HUES6 (cell line): ENCODE measurements at regions not wholly inside any gene's neighbourhood (a gene's known extent, or its start where the extent isn't known, plus 50 kb on each side); places are given as distances from the start of the nearest gene placed in this dataset.

Source experiments
- H3K27ac ChIP-seq: 2 replicates; pipeline ENCODE4 v1.7.0; 2013; ENCODE audit warnings: low read depth, mild to moderate bottlenecking, low read length, inconsistent platforms
- H3K27me3 ChIP-seq: 2 replicates; pipeline ENCODE4 v1.6.1; 2013; ENCODE audit warnings: low read length; ENCODE audit not compliant: control insufficient read depth, insufficient read depth
- H3K36me3 ChIP-seq: 2 replicates; pipeline ENCODE4 v1.6.1; 2013; ENCODE audit warnings: low read length; ENCODE audit not compliant: control insufficient read depth, insufficient read depth
- H3K4me1 ChIP-seq: 2 replicates; pipeline ENCODE4 v1.6.1; 2013; ENCODE audit warnings: low read length; ENCODE audit not compliant: control insufficient read depth, insufficient read depth
- H3K4me3 ChIP-seq: 2 replicates; pipeline ENCODE4 v1.5.1; 2013; ENCODE audit warnings: low read depth, low read length
- H3K9ac ChIP-seq: one replicate; pipeline ENCODE4 v1.6.1; 2013; ENCODE audit warnings: mild to moderate bottlenecking, low read length
- H3K9me3 ChIP-seq: 2 replicates; pipeline ENCODE4 v1.6.1; 2013; ENCODE audit warnings: low read depth, low read length; ENCODE audit not compliant: control insufficient read depth, insufficient read depth

DNA sequence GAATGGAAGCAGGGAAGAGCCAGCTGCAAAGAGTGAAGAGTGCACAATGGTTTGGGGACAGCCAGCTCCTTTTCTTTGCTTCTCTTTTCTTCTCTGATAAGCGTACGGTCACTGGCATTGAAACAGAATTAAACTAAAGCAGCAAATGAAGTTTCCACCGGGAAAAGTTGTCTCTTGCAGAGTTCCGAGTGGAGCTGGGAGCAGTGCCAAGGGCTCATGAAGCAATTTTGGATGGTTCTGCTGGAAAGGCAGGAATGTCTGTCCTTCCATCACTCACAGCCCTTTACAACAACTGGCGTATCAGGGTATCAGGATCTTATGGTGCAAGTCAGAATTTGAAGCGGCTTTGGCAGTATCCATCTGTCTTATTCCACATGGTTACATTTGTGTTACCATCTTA, 1042.9 kb downstream of the NTRK3 start:
- Histone ChIP-seq H3K36me3 (no peaks in the 10 kb centered on the region), H3K4me1 (0 out of 2 replicates have a peak, but pooled peaks cover 9% of the 10 kb centered on the region), H3K9me3 (no peaks in the 10 kb centered on the region), H3K4me3 (no peak overlapping the region), H3K9ac (no peak overlapping the region), H3K27me3 (no peaks in the 10 kb centered on the region), H3K27ac (no peak overlapping the region)

DNA sequence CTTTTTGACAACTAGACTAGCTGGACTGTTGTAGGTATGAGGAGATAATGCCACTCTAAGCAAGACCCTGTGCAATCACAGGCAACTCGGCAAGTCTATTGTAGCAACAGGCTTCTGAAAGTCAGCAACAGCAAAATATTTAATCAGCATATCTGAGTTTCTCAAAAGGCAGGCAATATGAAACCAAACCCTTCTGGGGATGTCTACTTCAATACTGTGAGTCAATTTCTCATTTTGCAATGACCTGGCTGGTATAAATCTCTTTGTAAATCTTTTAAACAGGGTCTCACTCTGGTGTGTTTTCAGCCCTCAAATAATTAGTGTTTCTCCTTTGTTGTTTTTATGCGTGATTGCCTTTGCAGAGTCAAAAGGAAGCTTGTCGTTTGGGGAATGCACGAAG, 1044.5 kb downstream of the NTRK3 start:
- Histone ChIP-seq H3K27ac (no peak overlapping the region), H3K4me3 (no peak overlapping the region), H3K36me3 (no peaks in the 10 kb centered on the region), H3K27me3 (no peaks in the 10 kb centered on the region), H3K9me3 (no peaks in the 10 kb centered on the region), H3K9ac (no peak overlapping the region), H3K4me1 (0 out of 2 replicates have a peak, but pooled peaks cover 9% of the 10 kb centered on the region)

DNA sequence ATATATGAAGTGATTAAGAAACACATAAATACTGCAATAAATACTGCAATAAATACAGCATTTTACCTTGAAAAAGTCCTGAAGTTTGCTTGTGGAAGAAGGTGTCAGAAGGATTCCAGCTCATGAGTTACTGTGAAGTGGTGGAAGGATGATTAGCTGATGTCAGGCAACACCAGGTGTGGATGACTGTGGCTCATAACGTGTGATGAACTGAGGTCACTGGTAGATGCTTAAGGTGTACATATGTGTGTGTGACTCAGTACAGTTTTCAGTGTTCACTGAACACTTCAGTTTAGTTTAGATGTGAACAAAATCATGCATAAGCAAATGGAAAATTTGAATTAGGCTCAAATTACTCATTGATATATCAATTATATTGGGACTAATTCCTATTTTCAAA, 1045.0 kb downstream of the NTRK3 start:
- Histone ChIP-seq H3K4me1 (0 out of 2 replicates have a peak, but pooled peaks cover 9% of the 10 kb centered on the region), H3K4me3 (no peak overlapping the region)

DNA sequence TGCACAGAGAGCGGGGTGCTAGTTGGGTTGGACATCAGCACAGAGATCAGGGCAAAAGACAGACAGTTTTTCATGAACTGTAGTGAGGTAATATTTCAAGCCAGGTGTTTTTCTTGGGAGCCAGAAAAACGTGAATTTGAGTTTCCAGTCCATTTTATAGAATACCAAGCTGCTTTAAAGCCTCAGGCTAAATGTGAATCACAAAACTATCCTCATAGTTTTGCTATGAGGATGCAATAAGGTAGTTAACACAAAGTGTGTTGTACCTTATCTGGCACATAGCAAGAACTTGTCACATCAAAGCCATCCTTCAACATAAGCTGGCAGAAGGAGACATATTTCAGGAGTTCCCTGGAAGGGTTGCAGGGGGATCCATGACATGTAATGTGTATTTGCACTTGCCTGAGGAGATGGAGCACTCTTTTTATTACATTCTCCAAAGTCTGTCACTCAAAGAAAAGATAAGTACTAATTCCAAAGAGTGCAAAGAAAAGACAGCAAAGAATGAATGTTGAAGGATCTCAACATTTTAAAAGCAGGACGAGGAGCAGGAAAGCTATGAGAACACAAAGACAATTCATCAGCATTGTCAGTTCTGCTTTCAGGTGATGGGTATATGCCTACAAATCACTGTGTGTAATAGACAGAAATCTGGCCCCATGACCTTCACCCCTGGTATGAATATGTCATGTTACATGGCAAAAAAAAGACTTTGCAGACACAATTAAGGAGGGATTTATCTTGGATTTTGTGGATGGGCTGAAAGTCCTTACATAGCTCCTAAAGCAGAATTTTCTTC, 1046.4 kb downstream of the NTRK3 start:
- Histone ChIP-seq H3K9me3 (no peaks in the 10 kb centered on the region), H3K9ac (no peak overlapping the region), H3K36me3 (no peaks in the 10 kb centered on the region), H3K27me3 (no peaks in the 10 kb centered on the region), H3K4me1 (0 out of 2 replicates have a peak, but pooled peaks cover 6% of the 10 kb centered on the region), H3K4me3 (no peak overlapping the region), H3K27ac (no peak overlapping the region)

More for the DNA sequence above, 1045.0 kb downstream of the NTRK3 start:
- Histone ChIP-seq H3K27ac (no peak overlapping the region), H3K9ac (no peak overlapping the region), H3K9me3 (no peaks in the 10 kb centered on the region), H3K36me3 (no peaks in the 10 kb centered on the region), H3K27me3 (no peaks in the 10 kb centered on the region)

DNA sequence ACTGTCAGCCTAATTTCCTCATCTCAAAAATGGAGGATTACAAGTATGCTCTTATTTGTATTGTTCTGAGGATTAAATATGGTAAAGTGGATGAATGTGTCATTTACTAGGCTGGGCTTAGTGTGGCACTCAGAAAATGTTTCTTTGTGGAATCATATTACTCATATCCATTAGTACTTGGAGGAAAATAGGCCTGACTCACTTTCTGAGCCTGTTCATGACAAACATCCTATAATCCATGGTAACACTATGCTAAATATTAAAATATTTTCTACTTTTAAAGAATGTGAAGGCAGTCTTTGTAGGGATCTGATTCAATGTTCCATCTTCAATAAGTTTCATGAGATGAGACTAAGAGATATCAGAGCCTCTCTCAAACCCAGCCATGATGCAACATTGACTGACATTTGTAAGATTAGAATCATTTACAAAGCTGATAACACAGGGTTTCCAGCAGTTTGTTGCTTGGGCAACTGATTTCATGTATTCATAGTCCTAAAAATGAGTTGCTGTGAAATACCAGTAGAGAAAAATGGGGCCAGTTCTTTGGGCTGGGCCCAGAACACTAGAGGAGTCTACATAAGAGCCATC, 1048.5 kb downstream of the NTRK3 start:
- H3K27me3 ChIP-seq: no peaks in the 10 kb centered on the region
- no peaks in the 10 kb centered on the region for H3K36me3 ChIP-seq
- H3K9ac ChIP-seq: no peak overlapping the region
- H3K4me1 ChIP-seq: no peaks in the 10 kb centered on the region
- H3K9me3 ChIP-seq: no peaks in the 10 kb centered on the region
- H3K27ac ChIP-seq: no peak overlapping the region
- H3K4me3 ChIP-seq: no peak overlapping the region

DNA sequence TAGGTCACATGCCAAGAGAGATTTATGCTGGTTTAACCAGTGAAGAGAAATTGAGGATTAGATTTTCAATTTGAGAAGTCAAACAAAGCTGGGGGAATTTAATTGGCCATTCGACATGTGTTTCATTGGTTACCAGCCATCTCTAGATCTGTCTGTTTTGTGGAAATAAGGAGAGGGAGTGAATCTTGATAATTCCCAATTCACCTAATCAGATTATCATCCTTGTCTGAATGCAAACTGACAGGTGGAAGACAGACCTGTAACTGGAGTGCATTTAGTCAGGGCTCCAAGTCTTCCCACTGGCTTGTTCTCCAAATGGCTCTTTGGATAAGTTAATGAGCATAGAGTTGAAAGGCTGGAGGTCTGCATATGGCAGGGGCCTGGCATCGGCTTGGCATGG, 1049.3 kb downstream of the NTRK3 start:
- Histone ChIP-seq H3K9me3 (no peaks in the 10 kb centered on the region), H3K27ac (no peak overlapping the region), H3K36me3 (no peaks in the 10 kb centered on the region), H3K4me1 (no peaks in the 10 kb centered on the region), H3K9ac (no peak overlapping the region), H3K27me3 (no peaks in the 10 kb centered on the region), H3K4me3 (no peak overlapping the region)

DNA sequence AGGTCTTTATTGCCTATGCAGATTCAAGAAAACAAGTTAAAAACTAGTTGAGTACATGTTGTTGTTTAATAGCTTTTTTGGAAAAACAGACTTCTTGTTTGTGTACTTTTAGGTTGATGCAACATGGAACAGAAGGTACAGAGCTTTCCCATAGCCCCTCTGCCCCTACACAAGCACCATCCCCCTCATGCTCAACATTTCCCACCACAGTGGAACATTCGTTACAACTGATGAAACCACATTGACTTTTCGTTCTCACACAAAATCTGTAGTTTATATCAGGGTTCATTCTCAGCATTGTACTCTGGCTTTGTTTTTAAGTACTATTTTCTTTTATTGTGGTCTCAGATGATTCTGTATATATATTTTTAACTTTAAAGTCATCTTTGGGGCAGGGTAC, 1054.6 kb downstream of the NTRK3 start:
- Histone ChIP-seq H3K27me3 (no peaks in the 10 kb centered on the region), H3K36me3 (no peaks in the 10 kb centered on the region), H3K4me1 (peaks cover 5% of the 10 kb centered on the region; the same call in 1 of the 2 replicates), H3K9me3 (no peaks in the 10 kb centered on the region), H3K27ac (no peak overlapping the region), H3K4me3 (no peak overlapping the region), H3K9ac (no peak overlapping the region)

- Histone ChIP-seq H3K4me3 (no peak overlapping the region), H3K36me3 (no peaks in the 10 kb centered on the region)
Measured at GRCh38 chr15:87200149-87200548, 1056.4 kb downstream of the NTRK3 start.

GRCh38 chr15:87197981-87198380, 1058.6 kb downstream of the NTRK3 start:
- Histone ChIP-seq H3K27ac (no peak overlapping the region), H3K4me1 (peaks cover 5% of the 10 kb centered on the region; the same call in 1 of the 2 replicates), H3K27me3 (no peaks in the 10 kb centered on the region), H3K9me3 (no peaks in the 10 kb centered on the region), H3K9ac (no peak overlapping the region), H3K36me3 (no peaks in the 10 kb centered on the region), H3K4me3 (no peak overlapping the region)

More at GRCh38 chr15:87200149-87200548, 1056.4 kb downstream of the NTRK3 start:
- Histone ChIP-seq H3K4me1 (peaks cover 5% of the 10 kb centered on the region; the same call in 1 of the 2 replicates), H3K27ac (no peak overlapping the region), H3K9ac (no peak overlapping the region), H3K9me3 (no peaks in the 10 kb centered on the region), H3K27me3 (no peaks in the 10 kb centered on the region)

DNA sequence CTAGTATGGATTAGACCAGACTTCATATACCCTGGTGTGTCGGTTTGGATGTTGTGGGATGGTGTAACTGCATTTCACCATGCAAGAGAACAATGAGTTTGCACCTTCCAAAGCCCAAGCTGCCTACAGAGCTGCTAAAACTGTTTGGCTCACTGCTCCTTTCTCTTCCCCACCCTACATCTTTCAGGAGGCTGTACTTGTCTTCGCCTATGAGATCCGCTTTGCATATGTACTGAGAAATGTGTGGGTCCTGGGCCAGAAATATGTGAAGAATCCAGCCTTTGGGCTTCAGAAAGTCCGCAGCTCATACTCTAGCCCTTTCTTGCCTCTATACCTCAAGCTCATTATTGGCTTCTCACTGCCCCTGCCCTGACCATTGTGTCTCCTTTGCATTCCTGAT, 1060.0 kb downstream of the NTRK3 start:
- Histone ChIP-seq H3K36me3 (no peaks in the 10 kb centered on the region), H3K9ac (no peak overlapping the region), H3K4me3 (no peak overlapping the region), H3K27ac (no peak overlapping the region), H3K9me3 (no peaks in the 10 kb centered on the region), H3K4me1 (peaks cover 5% of the 10 kb centered on the region; the same call in 1 of the 2 replicates), H3K27me3 (no peaks in the 10 kb centered on the region)

GRCh38 chr15:87193481-87193880, 1063.1 kb downstream of the NTRK3 start:
- Histone ChIP-seq H3K27ac (no peak overlapping the region), H3K4me3 (no peak overlapping the region), H3K27me3 (no peaks in the 10 kb centered on the region), H3K36me3 (no peaks in the 10 kb centered on the region), H3K4me1 (no peaks in the 10 kb centered on the region), H3K9ac (no peak overlapping the region), H3K9me3 (no peaks in the 10 kb centered on the region)
